ENCODE measurements at regions not wholly inside any gene's neighbourhood (a gene's known extent, or its start where the extent isn't known, plus 50 kb on each side); places are given as distances from the start of the nearest gene placed in this dataset.

DNA sequence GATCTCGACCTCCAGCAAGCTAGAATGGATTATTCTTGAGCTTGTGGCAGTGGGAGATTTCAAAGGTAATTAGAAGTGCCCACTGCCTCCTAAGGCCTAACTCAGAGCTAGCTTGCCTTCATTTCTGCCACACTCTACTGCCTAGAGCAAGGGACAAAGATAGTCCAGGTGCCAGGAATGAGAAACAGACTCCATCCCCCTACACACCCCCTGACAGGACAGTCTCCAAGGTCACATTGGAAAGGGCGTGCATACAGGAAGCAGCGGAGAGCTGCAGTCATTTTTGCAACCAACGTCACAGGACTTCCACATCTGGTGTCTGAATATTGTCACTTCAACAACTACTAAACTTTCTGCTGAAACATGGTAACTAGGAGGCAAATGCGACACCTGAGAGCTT, 101.0 kb upstream of the SH3BP4 start:
- TF ChIP-seq POLR2A (IDR thresholded peaks at IDR 0.05): no peak
- TF ChIP-seq CTCF (IDR thresholded peaks at IDR 0.05): no peak

All from heart left ventricle (tissue), 13 donors.